H54 (cell line): ENCODE measurements at regions not wholly inside any gene's neighbourhood (a gene's known extent, or its start where the extent isn't known, plus 50 kb on each side); places are given as distances from the start of the nearest gene placed in this dataset.

Experiments used
- DNase-seq: peaks from one replicate; pipeline ENCODE4 v3.0.0; 2011; ENCODE audit warnings: low spot score, mixed read lengths; ENCODE audit not compliant: insufficient read length
- FAIRE-seq: peaks from 3 replicates; lab custom pipeline; 2011; peaks lifted over from hg19 to GRCh38; lab: Jason Lieb, UNC
- POLR2A ChIP-seq: IDR thresholded peaks from 2 replicates; pipeline ENCODE4 v1.6.1; 2011; ENCODE audit warnings: low read depth, mild to moderate bottlenecking, low read length

- FAIRE-seq = no peak
- DNase-seq = no peak
- no peak for TF ChIP-seq POLR2A
Measured at GRCh38 chr17:52276381-52277008, 118.0 kb upstream of the CA10 start.

- DNase-seq = no peak
- no peak for TF ChIP-seq POLR2A
- FAIRE-seq = no peak
Measured at GRCh38 chr17:52271781-52272180, 113.3 kb upstream of the CA10 start.

- DNase-seq = no peak
- FAIRE-seq = no peak
- no peak for TF ChIP-seq POLR2A
Measured at GRCh38 chr17:52255347-52255746, 96.8 kb upstream of the CA10 start.

- no peak for DNase-seq
- FAIRE-seq = no peak
- no peak for TF ChIP-seq POLR2A
Measured at GRCh38 chr17:52244689-52245088, 86.2 kb upstream of the CA10 start.

- FAIRE-seq (no peak), DNase-seq (no peak)
- TF ChIP-seq POLR2A = no peak
Measured at GRCh38 chr17:52242268-52242667, 83.8 kb upstream of the CA10 start.

GRCh38 chr17:52237151-52237550 lies 78.6 kb upstream of the CA10 start:
- FAIRE-seq (no peak), DNase-seq (no peak)
- TF ChIP-seq POLR2A = no peak

- DNase-seq = no peak
- TF ChIP-seq POLR2A = no peak
- no peak for FAIRE-seq
Measured at GRCh38 chr17:52235516-52235915, 77.0 kb upstream of the CA10 start.

- FAIRE-seq (no peak), DNase-seq (no peak)
- TF ChIP-seq POLR2A = no peak
Measured at GRCh38 chr17:52233632-52234031, 75.1 kb upstream of the CA10 start.

GRCh38 chr17:52233176-52233575 lies 74.7 kb upstream of the CA10 start:
- TF ChIP-seq POLR2A = no peak
- FAIRE-seq (no peak), DNase-seq (no peak)

- FAIRE-seq = no peak
- no peak for DNase-seq
- TF ChIP-seq POLR2A = no peak
Measured at GRCh38 chr17:52228823-52229222, 70.3 kb upstream of the CA10 start.

- FAIRE-seq = no peak
- no peak for TF ChIP-seq POLR2A
- DNase-seq = no peak
Measured at GRCh38 chr17:52227926-52228325, 69.4 kb upstream of the CA10 start.

- TF ChIP-seq POLR2A = no peak
- DNase-seq (no peak), FAIRE-seq (no peak)
Measured at GRCh38 chr17:52213451-52213850, 54.9 kb upstream of the CA10 start.

- DNase-seq (no peak), FAIRE-seq (no peak)
- TF ChIP-seq POLR2A = no peak
Measured at GRCh38 chr17:52212851-52213250, 54.3 kb upstream of the CA10 start.

GRCh38 chr17:52209507-52209906 lies 51.0 kb upstream of the CA10 start:
- DNase-seq = no peak
- FAIRE-seq = no peak
- TF ChIP-seq POLR2A = no peak
